Hepatocyte (in vitro differentiated cells): ENCODE measurements at regions not wholly inside any gene's neighbourhood (a gene's known extent, or its start where the extent isn't known, plus 50 kb on each side); places are given as distances from the start of the nearest gene placed in this dataset.

Experiments
- DNase-seq: peaks from one replicate; pipeline ENCODE4 v3.0.0-alpha.2; 2016; ENCODE audit warnings: low spot score
- H2AFZ ChIP-seq: fragments of 200-600 bp; sonication (generic); 2 replicates; pipeline ENCODE4 v1.6.0; 2016; ENCODE audit warnings: antibody characterized with exemption, mild to moderate bottlenecking
- H3K27ac ChIP-seq: fragments of 200-600 bp; sonication (generic); 2 replicates; pipeline ENCODE4 v1.5.1; 2016; ENCODE audit warnings: mild to moderate bottlenecking
- H3K27me3 ChIP-seq: fragments of 200-600 bp; sonication (generic); 2 replicates; pipeline ENCODE4 v1.6.1; 2016
- H3K36me3 ChIP-seq: fragments of 200-600 bp; sonication (generic); replicated peaks from 2 replicates; pipeline ENCODE4 v1.5.1; 2016; ENCODE audit warnings: low read depth; ENCODE audit not compliant: insufficient read depth
- H3K4me1 ChIP-seq: fragments of 200-600 bp; sonication (generic); 2 replicates; pipeline ENCODE4 v1.5.1; 2016; ENCODE audit warnings: mild to moderate bottlenecking, moderate library complexity; ENCODE audit not compliant: insufficient read depth
- H3K4me2 ChIP-seq: fragments of 200-600 bp; sonication (generic); 2 replicates; pipeline ENCODE4 v1.6.0; 2016
- H3K4me3 ChIP-seq: fragments of 200-600 bp; sonication (generic); 2 replicates; pipeline ENCODE4 v1.5.1; 2016; ENCODE audit warnings: mild to moderate bottlenecking
- H3K79me2 ChIP-seq: fragments of 200-600 bp; sonication (generic); 2 replicates; pipeline ENCODE4 v1.6.0; 2017; ENCODE audit warnings: mild to moderate bottlenecking
- H3K9me2 ChIP-seq: fragments of 200-600 bp; sonication (generic); replicated peaks from 2 replicates; pipeline ENCODE4 v1.6.0; 2017; ENCODE audit warnings: mild to moderate bottlenecking; ENCODE audit not compliant: insufficient read depth
- H3K9me3 ChIP-seq: fragments of 200-600 bp; sonication (generic); 2 replicates; pipeline ENCODE4 v1.5.1; 2016; ENCODE audit warnings: low read depth, mild to moderate bottlenecking
- H4K20me1 ChIP-seq: fragments of 200-600 bp; sonication (generic); 2 replicates; pipeline ENCODE4 v1.6.0; 2016; ENCODE audit warnings: mild to moderate bottlenecking; ENCODE audit not compliant: insufficient read depth, poor library complexity, severe bottlenecking
- CTCF ChIP-seq: fragments of 200-600 bp; sonication (generic); IDR thresholded peaks from 2 replicates; pipeline ENCODE4 v1.5.1; 2016; ENCODE audit warnings: antibody characterized with exemption, mild to moderate bottlenecking; ENCODE audit not compliant: poor library complexity
- EZH2 ChIP-seq: fragments of 200-600 bp; sonication (generic); IDR thresholded peaks from 2 replicates; pipeline ENCODE4 v1.6.1; 2016; ENCODE audit warnings: antibody characterized with exemption, mild to moderate bottlenecking, borderline replicate concordance
- EZH2phosphoT487 ChIP-seq: fragments of 200-600 bp; sonication (generic); IDR thresholded peaks from one replicate; pipeline ENCODE4 v1.6.1; 2018; ENCODE audit warnings: antibody characterized with exemption, mild to moderate bottlenecking, low read depth, moderate library complexity; ENCODE audit not compliant: unreplicated experiment, severe bottlenecking
- WGBS: methylation state at CpG from one replicate; pipeline ENCODE4 v1.1.6; 2016; ENCODE audit warnings: low lambda C conversion rate; ENCODE audit errors: missing lambda C conversion rate; 5-methylcytosine and 5-hydroxymethylcytosine counted together

- WGBS: 75% methylated on average over 2 of the region's 2 CpGs
- no peak for TF ChIP-seq EZH2phosphoT487
- no peak for TF ChIP-seq EZH2
- no peak for TF ChIP-seq CTCF
Measured at GRCh38 chr4:122012735-122013134, 60.9 kb upstream of the TRPC3 start.

DNA sequence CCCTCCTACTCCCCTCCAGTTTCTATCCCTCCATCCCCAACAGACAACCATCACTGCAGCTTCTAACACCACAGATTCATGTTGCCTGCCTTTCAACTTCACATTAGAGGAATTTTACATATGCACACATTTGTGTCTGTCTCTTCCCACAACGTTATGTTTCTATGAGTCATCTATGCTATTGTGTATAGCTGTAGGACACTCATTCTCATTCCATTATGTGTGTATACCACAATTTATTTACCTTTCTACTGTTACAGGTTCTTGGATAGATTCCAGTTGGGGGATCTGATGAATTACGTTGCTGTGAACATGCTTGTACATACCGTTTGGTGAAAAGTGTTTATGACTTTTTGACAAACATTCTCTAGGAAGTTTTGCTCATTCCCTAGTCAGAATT lies 58.8 kb upstream of the TRPC3 start:
- Histone ChIP-seq H3K79me2 (no peaks in the 10 kb centered on the region), H4K20me1 (no peaks in the 10 kb centered on the region), H3K4me3 (no peak overlapping the region), H3K27me3 (no peaks in the 10 kb centered on the region), H3K9me2 (no peaks in the 10 kb centered on the region), H3K36me3 (no peaks in the 10 kb centered on the region), H3K4me2 (no peak overlapping the region), H3K9me3 (no peaks in the 10 kb centered on the region), H3K4me1 (no peaks in the 10 kb centered on the region), H3K27ac (no peak overlapping the region), H2AFZ (no peak overlapping the region)
- TF ChIP-seq EZH2: no peak
- no peak for TF ChIP-seq EZH2phosphoT487
- TF ChIP-seq CTCF: no peak
- 44% methylated on average over 3 of the region's 3 CpGs for WGBS
- no peak for DNase-seq

More at GRCh38 chr4:122012735-122013134, 60.9 kb upstream of the TRPC3 start:
- no peaks in the 10 kb centered on the region for H4K20me1 ChIP-seq
- H3K27ac ChIP-seq: no peak overlapping the region
- H3K9me2 ChIP-seq: no peaks in the 10 kb centered on the region
- H3K27me3 ChIP-seq: no peaks in the 10 kb centered on the region
- H3K4me3 ChIP-seq: no peak overlapping the region
- H3K36me3 ChIP-seq: no peaks in the 10 kb centered on the region
- no peak overlapping the region for H2AFZ ChIP-seq
- H3K79me2 ChIP-seq: no peaks in the 10 kb centered on the region
- no peak overlapping the region for H3K4me2 ChIP-seq
- no peaks in the 10 kb centered on the region for H3K9me3 ChIP-seq
- no peak for DNase-seq
- no peaks in the 10 kb centered on the region for H3K4me1 ChIP-seq

DNA sequence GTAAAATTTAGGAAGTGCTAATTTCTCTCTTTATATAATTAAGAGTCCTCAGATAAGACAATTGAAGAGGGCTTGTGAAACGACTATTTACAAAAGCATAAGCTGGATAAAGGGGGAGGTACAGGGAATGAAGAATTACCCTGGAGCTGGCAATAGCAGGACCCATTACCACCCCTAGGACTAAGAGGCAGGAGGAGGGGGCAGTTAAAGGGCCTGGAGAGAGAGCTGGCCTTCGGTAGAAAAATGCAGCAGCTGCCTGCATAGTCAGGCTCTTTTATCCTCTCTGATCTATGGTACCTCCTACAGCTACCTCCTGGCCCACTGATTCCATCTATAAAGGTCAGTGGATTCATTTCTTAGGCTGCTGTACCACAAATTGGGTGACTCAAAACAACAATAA lies 57.7 kb upstream of the TRPC3 start:
- no peaks in the 10 kb centered on the region for H3K27me3 ChIP-seq
- no peak overlapping the region for H3K4me3 ChIP-seq
- H3K4me2 ChIP-seq: no peak overlapping the region
- H3K79me2 ChIP-seq: no peaks in the 10 kb centered on the region
- no peak overlapping the region for H2AFZ ChIP-seq
- no peaks in the 10 kb centered on the region for H4K20me1 ChIP-seq
- H3K36me3 ChIP-seq: no peaks in the 10 kb centered on the region
- no peaks in the 10 kb centered on the region for H3K9me2 ChIP-seq
- 41% methylated on average over 2 of the region's 2 CpGs for WGBS
- no peak for DNase-seq
- no peaks in the 10 kb centered on the region for H3K4me1 ChIP-seq
- no peak for TF ChIP-seq EZH2
- no peak for TF ChIP-seq EZH2phosphoT487
- no peak for TF ChIP-seq CTCF
- no peaks in the 10 kb centered on the region for H3K9me3 ChIP-seq
- H3K27ac ChIP-seq: no peak overlapping the region

GRCh38 chr4:122007016-122007415 lies 55.2 kb upstream of the TRPC3 start:
- H3K4me3 ChIP-seq: no peak overlapping the region
- WGBS: 33% methylated on average over 1 of the region's 1 CpG

More at GRCh38 chr4:122007016-122007415, 55.2 kb upstream of the TRPC3 start:
- no peak overlapping the region for H2AFZ ChIP-seq
- H3K4me1 ChIP-seq: no peaks in the 10 kb centered on the region
- DNase-seq: no peak
- no peaks in the 10 kb centered on the region for H3K27me3 ChIP-seq
- no peaks in the 10 kb centered on the region for H3K9me3 ChIP-seq
- H3K79me2 ChIP-seq: no peaks in the 10 kb centered on the region
- TF ChIP-seq CTCF (no peak), EZH2phosphoT487 (no peak), EZH2 (no peak)
- no peaks in the 10 kb centered on the region for H3K36me3 ChIP-seq
- no peak overlapping the region for H3K4me2 ChIP-seq
- H3K27ac ChIP-seq: no peak overlapping the region
- H4K20me1 ChIP-seq: no peaks in the 10 kb centered on the region
- no peaks in the 10 kb centered on the region for H3K9me2 ChIP-seq
